GM23338 (cell line): ENCODE measurements at regions not wholly inside any gene's neighbourhood (a gene's known extent, or its start where the extent isn't known, plus 50 kb on each side); places are given as distances from the start of the nearest gene placed in this dataset.

ENCODE experiments used
- ATAC-seq: fragments of 200-7000 bp; cut with Tn5 transposase; 3 replicates; pipeline ENCODE4 v1.9.1; 2020
- DNase-seq: peaks from one replicate; pipeline ENCODE4 v3.0.0-alpha.2; 2015; ENCODE audit warnings: low spot score
- H2AFZ ChIP-seq: fragments of 200-600 bp; sonication (generic); 2 replicates; pipeline ENCODE4 v1.8.0; 2016; ENCODE audit warnings: antibody characterized with exemption, mild to moderate bottlenecking, moderate library complexity
- H3F3A ChIP-seq: fragments of 200-600 bp; sonication (generic); replicated peaks from 2 replicates; pipeline ENCODE4 v1.8.0; 2017; ENCODE audit warnings: antibody characterized with exemption, mixed run types, low read depth
- H3K27ac ChIP-seq: fragments of 200-600 bp; sonication (generic); 2 replicates; pipeline ENCODE4 v1.6.1; 2016; ENCODE audit warnings: low read depth
- H3K27me3 ChIP-seq: fragments of 200-600 bp; sonication (generic); 2 replicates; pipeline ENCODE4 v1.8.0; 2016; ENCODE audit warnings: mild to moderate bottlenecking, mixed run types, moderate library complexity; ENCODE audit not compliant: insufficient read depth
- H3K36me3 ChIP-seq: fragments of 200-600 bp; sonication (generic); 2 replicates; pipeline ENCODE4 v1.8.0; 2016; ENCODE audit warnings: mild to moderate bottlenecking; ENCODE audit not compliant: insufficient read depth
- H3K4me1 ChIP-seq: fragments of 200-600 bp; sonication (generic); 2 replicates; pipeline ENCODE4 v1.8.0; 2016; ENCODE audit warnings: mild to moderate bottlenecking, moderate library complexity; ENCODE audit not compliant: insufficient read depth
- H3K4me2 ChIP-seq: fragments of 200-600 bp; sonication (generic); 2 replicates; pipeline ENCODE4 v1.7.1; 2017; ENCODE audit warnings: mixed run types
- H3K4me3 ChIP-seq: fragments of 200-600 bp; sonication (generic); 2 replicates; pipeline ENCODE4 v1.6.1; 2016; ENCODE audit warnings: mixed run types
- H3K79me2 ChIP-seq: fragments of 200-600 bp; sonication (generic); replicated peaks from 2 replicates; pipeline ENCODE4 v1.8.0; 2017; ENCODE audit warnings: mild to moderate bottlenecking; ENCODE audit not compliant: insufficient read depth
- H3K9me2 ChIP-seq: fragments of 200-600 bp; sonication (generic); 2 replicates; pipeline ENCODE4 v1.8.0; 2017; ENCODE audit not compliant: insufficient read depth
- H4K20me1 ChIP-seq: fragments of 200-600 bp; sonication (generic); replicated peaks from 2 replicates; pipeline ENCODE4 v1.8.0; 2017; ENCODE audit warnings: mild to moderate bottlenecking; ENCODE audit not compliant: insufficient read depth
- H3K27ac Mint-ChIP-seq: 2 replicates; pipeline ENCODE4 v1.8.0; 2020; ENCODE audit warnings: inconsistent platforms, mild to moderate bottlenecking, moderate library complexity, mixed read lengths
- H3K27me3 Mint-ChIP-seq: 3 replicates; pipeline ENCODE4 v1.8.0; 2022; ENCODE audit warnings: low read depth, mild to moderate bottlenecking, moderate library complexity, mixed read lengths, inconsistent platforms; ENCODE audit not compliant: insufficient read depth, poor library complexity
- H3K36me3 Mint-ChIP-seq: 3 replicates; pipeline ENCODE4 v1.8.0; 2021; ENCODE audit warnings: low read depth, mild to moderate bottlenecking, inconsistent platforms, moderate library complexity, mixed read lengths
- H3K4me1 Mint-ChIP-seq: 3 replicates; pipeline ENCODE4 v1.8.0; 2020; ENCODE audit warnings: mild to moderate bottlenecking, inconsistent platforms, mixed read lengths
- H3K4me3 Mint-ChIP-seq: 3 replicates; pipeline ENCODE4 v1.8.0; 2021; ENCODE audit warnings: moderate library complexity, mild to moderate bottlenecking, inconsistent platforms, mixed read lengths
- H3K9me3 Mint-ChIP-seq: 3 replicates; pipeline ENCODE4 v1.8.0; 2020; ENCODE audit warnings: moderate library complexity, mild to moderate bottlenecking, inconsistent platforms, mixed read lengths
- CREB1 ChIP-seq: fragments of 250-450 bp; sonication (Bioruptor Pico); IDR thresholded peaks from 2 replicates; pipeline ENCODE4 v1.5.0; 2020; ENCODE audit warnings: low read depth, mild to moderate bottlenecking, moderate library complexity
- EZH2 ChIP-seq: fragments of 200-600 bp; sonication (generic); IDR thresholded peaks from one replicate; pipeline ENCODE4 v1.8.0; 2017; ENCODE audit warnings: antibody characterized with exemption, mild to moderate bottlenecking, low read depth; ENCODE audit not compliant: unreplicated experiment
- EZH2phosphoT487 ChIP-seq: fragments of 200-600 bp; sonication (generic); IDR thresholded peaks from one replicate; pipeline ENCODE4 v1.8.1; 2018; ENCODE audit warnings: antibody characterized with exemption; ENCODE audit not compliant: unreplicated experiment
- JUNB ChIP-seq: IDR thresholded peaks from one replicate; pipeline ENCODE4 v1.6.1; 2016; ENCODE audit warnings: antibody characterized with exemption; ENCODE audit not compliant: unreplicated experiment
- NANOG ChIP-seq: IDR thresholded peaks from 2 replicates; pipeline ENCODE4 v1.6.1; 2016; ENCODE audit warnings: antibody characterized with exemption, borderline replicate concordance
- POLR2AphosphoS5 ChIP-seq: IDR thresholded peaks from 2 replicates; pipeline ENCODE4 v1.6.1; 2016; ENCODE audit warnings: antibody characterized with exemption, low read depth
- STAT1 ChIP-seq: IDR thresholded peaks from one replicate; pipeline ENCODE4 v1.6.1; 2016; ENCODE audit warnings: antibody characterized with exemption; ENCODE audit not compliant: unreplicated experiment
- ZNF114 ChIP-seq: fragments of 250-450 bp; sonication (Bioruptor Pico); IDR thresholded peaks from 2 replicates; pipeline ENCODE4 v1.5.0; 2020; ENCODE audit warnings: mild to moderate bottlenecking, moderate library complexity
- ZNF331 ChIP-seq: fragments of 250-450 bp; sonication (Bioruptor Pico); IDR thresholded peaks from 2 replicates; pipeline ENCODE4 v1.5.0; 2020; ENCODE audit warnings: low read depth, mild to moderate bottlenecking, moderate library complexity
- TF ChIP-seq, protein P1 (sequence below), 2 experiments: fragments of 200-600 bp in 1 of 2; sonication (generic) in 1 of 2; conservative IDR thresholded peaks; 2 replicates each; pipeline versions ENCODE4 v1.5.1 to v1.6.1; 2016 to 2017; ENCODE audit warnings: antibody characterized with exemption in 2 of 2, low read depth in 2 of 2, mild to moderate bottlenecking in 2 of 2, moderate library complexity in 1 of 2
- TF ChIP-seq, protein P2 (sequence below): IDR thresholded peaks from one replicate; pipeline ENCODE4 v1.6.1; 2018; ENCODE audit warnings: antibody characterized with exemption; ENCODE audit not compliant: unreplicated experiment
- TF ChIP-seq, protein P3 (sequence below): IDR thresholded peaks from 2 replicates; pipeline ENCODE4 v1.6.1; 2016; ENCODE audit warnings: antibody characterized with exemption
- TF ChIP-seq, protein P4 (sequence below): fragments of 250-450 bp; sonication (Bioruptor Pico); IDR thresholded peaks from 2 replicates; pipeline ENCODE4 v1.5.0; 2020; ENCODE audit warnings: mild to moderate bottlenecking, moderate library complexity

DNA sequence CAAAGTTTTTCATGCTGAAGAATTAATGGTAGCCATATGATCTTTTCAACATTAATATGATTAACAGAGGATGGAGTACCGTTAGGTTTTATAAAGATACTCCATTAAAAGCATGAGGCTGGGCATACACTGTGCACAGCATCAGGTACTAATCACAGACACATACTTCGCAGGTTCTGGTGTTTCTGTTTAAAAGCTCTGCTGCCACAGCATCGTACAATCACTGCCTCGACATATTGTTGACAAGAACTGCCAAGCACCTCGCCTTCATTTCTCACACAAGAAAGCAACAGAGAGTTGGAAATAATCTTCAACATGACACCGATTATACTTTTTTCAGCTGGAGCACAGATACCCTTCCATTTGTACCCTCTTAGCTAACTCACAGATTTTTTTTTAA lies 753.4 kb upstream of the FAM241A start:
- H3K4me1 ChIP-seq = no peaks in the 10 kb centered on the region
- no peak for TF ChIP-seq ZNF114 (CRISPR knock-in tag)
- no peak for TF ChIP-seq POLR2AphosphoS5
- TF ChIP-seq, protein P1, sequence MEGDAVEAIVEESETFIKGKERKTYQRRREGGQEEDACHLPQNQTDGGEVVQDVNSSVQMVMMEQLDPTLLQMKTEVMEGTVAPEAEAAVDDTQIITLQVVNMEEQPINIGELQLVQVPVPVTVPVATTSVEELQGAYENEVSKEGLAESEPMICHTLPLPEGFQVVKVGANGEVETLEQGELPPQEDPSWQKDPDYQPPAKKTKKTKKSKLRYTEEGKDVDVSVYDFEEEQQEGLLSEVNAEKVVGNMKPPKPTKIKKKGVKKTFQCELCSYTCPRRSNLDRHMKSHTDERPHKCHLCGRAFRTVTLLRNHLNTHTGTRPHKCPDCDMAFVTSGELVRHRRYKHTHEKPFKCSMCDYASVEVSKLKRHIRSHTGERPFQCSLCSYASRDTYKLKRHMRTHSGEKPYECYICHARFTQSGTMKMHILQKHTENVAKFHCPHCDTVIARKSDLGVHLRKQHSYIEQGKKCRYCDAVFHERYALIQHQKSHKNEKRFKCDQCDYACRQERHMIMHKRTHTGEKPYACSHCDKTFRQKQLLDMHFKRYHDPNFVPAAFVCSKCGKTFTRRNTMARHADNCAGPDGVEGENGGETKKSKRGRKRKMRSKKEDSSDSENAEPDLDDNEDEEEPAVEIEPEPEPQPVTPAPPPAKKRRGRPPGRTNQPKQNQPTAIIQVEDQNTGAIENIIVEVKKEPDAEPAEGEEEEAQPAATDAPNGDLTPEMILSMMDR (conservative IDR thresholded peaks at IDR 0.05; ENCODE audit: low read depth in 2 of 2) = no peak
- no peak for TF ChIP-seq NANOG
- no peak for TF ChIP-seq ZNF331
- TF ChIP-seq, protein P2, sequence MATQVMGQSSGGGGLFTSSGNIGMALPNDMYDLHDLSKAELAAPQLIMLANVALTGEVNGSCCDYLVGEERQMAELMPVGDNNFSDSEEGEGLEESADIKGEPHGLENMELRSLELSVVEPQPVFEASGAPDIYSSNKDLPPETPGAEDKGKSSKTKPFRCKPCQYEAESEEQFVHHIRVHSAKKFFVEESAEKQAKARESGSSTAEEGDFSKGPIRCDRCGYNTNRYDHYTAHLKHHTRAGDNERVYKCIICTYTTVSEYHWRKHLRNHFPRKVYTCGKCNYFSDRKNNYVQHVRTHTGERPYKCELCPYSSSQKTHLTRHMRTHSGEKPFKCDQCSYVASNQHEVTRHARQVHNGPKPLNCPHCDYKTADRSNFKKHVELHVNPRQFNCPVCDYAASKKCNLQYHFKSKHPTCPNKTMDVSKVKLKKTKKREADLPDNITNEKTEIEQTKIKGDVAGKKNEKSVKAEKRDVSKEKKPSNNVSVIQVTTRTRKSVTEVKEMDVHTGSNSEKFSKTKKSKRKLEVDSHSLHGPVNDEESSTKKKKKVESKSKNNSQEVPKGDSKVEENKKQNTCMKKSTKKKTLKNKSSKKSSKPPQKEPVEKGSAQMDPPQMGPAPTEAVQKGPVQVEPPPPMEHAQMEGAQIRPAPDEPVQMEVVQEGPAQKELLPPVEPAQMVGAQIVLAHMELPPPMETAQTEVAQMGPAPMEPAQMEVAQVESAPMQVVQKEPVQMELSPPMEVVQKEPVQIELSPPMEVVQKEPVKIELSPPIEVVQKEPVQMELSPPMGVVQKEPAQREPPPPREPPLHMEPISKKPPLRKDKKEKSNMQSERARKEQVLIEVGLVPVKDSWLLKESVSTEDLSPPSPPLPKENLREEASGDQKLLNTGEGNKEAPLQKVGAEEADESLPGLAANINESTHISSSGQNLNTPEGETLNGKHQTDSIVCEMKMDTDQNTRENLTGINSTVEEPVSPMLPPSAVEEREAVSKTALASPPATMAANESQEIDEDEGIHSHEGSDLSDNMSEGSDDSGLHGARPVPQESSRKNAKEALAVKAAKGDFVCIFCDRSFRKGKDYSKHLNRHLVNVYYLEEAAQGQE = no peak
- TF ChIP-seq, protein P3, sequence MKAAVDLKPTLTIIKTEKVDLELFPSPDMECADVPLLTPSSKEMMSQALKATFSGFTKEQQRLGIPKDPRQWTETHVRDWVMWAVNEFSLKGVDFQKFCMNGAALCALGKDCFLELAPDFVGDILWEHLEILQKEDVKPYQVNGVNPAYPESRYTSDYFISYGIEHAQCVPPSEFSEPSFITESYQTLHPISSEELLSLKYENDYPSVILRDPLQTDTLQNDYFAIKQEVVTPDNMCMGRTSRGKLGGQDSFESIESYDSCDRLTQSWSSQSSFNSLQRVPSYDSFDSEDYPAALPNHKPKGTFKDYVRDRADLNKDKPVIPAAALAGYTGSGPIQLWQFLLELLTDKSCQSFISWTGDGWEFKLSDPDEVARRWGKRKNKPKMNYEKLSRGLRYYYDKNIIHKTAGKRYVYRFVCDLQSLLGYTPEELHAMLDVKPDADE = no peak
- TF ChIP-seq JUNB = no peak
- TF ChIP-seq, protein P4, sequence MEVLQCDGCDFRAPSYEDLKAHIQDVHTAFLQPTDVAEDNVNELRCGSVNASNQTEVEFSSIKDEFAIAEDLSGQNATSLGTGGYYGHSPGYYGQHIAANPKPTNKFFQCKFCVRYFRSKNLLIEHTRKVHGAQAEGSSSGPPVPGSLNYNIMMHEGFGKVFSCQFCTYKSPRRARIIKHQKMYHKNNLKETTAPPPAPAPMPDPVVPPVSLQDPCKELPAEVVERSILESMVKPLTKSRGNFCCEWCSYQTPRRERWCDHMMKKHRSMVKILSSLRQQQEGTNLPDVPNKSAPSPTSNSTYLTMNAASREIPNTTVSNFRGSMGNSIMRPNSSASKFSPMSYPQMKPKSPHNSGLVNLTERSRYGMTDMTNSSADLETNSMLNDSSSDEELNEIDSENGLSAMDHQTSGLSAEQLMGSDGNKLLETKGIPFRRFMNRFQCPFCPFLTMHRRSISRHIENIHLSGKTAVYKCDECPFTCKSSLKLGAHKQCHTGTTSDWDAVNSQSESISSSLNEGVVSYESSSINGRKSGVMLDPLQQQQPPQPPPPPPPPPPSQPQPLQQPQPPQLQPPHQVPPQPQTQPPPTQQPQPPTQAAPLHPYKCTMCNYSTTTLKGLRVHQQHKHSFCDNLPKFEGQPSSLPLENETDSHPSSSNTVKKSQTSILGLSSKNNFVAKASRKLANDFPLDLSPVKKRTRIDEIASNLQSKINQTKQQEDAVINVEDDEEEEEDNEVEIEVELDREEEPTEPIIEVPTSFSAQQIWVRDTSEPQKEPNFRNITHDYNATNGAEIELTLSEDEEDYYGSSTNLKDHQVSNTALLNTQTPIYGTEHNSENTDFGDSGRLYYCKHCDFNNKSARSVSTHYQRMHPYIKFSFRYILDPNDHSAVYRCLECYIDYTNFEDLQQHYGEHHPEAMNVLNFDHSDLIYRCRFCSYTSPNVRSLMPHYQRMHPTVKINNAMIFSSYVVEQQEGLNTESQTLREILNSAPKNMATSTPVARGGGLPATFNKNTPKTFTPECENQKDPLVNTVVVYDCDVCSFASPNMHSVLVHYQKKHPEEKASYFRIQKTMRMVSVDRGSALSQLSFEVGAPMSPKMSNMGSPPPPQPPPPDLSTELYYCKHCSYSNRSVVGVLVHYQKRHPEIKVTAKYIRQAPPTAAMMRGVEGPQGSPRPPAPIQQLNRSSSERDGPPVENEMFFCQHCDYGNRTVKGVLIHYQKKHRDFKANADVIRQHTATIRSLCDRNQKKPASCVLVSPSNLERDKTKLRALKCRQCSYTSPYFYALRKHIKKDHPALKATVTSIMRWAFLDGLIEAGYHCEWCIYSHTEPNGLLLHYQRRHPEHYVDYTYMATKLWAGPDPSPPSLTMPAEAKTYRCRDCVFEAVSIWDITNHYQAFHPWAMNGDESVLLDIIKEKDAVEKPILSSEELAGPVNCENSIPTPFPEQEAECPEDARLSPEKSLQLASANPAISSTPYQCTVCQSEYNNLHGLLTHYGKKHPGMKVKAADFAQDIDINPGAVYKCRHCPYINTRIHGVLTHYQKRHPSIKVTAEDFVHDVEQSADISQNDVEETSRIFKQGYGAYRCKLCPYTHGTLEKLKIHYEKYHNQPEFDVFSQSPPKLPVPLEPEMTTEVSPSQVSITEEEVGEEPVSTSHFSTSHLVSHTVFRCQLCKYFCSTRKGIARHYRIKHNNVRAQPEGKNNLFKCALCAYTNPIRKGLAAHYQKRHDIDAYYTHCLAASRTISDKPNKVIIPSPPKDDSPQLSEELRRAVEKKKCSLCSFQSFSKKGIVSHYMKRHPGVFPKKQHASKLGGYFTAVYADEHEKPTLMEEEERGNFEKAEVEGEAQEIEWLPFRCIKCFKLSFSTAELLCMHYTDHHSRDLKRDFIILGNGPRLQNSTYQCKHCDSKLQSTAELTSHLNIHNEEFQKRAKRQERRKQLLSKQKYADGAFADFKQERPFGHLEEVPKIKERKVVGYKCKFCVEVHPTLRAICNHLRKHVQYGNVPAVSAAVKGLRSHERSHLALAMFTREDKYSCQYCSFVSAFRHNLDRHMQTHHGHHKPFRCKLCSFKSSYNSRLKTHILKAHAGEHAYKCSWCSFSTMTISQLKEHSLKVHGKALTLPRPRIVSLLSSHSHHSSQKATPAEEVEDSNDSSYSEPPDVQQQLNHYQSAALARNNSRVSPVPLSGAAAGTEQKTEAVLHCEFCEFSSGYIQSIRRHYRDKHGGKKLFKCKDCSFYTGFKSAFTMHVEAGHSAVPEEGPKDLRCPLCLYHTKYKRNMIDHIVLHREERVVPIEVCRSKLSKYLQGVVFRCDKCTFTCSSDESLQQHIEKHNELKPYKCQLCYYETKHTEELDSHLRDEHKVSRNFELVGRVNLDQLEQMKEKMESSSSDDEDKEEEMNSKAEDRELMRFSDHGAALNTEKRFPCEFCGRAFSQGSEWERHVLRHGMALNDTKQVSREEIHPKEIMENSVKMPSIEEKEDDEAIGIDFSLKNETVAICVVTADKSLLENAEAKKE (CRISPR knock-in tag) = no peak
- no peak for TF ChIP-seq CREB1 (CRISPR knock-in tag)
- TF ChIP-seq STAT1 = no peak
- no peak for TF ChIP-seq EZH2
- no peak for TF ChIP-seq EZH2phosphoT487
- H3K27ac Mint-ChIP-seq = no peak overlapping the region
- H3K36me3 Mint-ChIP-seq = no peaks in the 10 kb centered on the region
- no peaks in the 10 kb centered on the region for H3K27me3 ChIP-seq
- H4K20me1 ChIP-seq = no peaks in the 10 kb centered on the region
- no peak overlapping the region for H3K27ac ChIP-seq
- H3K79me2 ChIP-seq = no peaks in the 10 kb centered on the region
- no peak overlapping the region for H2AFZ ChIP-seq
- no peak overlapping the region for H3K4me3 Mint-ChIP-seq
- no peak for ATAC-seq
- DNase-seq = no peak
- no peaks in the 10 kb centered on the region for H3K4me1 Mint-ChIP-seq
- no peaks in the 10 kb centered on the region for H3K27me3 Mint-ChIP-seq
- no peaks in the 10 kb centered on the region for H3K36me3 ChIP-seq
- H3K9me3 Mint-ChIP-seq = peaks cover 3% of the 10 kb centered on the region; the same call in 2 of the 3 replicates
- no peaks in the 10 kb centered on the region for H3F3A ChIP-seq
- no peak overlapping the region for H3K4me2 ChIP-seq
- no peak overlapping the region for H3K4me3 ChIP-seq
- no peaks in the 10 kb centered on the region for H3K9me2 ChIP-seq
